CD4-positive, alpha-beta T cell (primary cell): ENCODE measurements at regions not wholly inside any gene's neighbourhood (a gene's known extent, or its start where the extent isn't known, plus 50 kb on each side); places are given as distances from the start of the nearest gene placed in this dataset.
"Not testable (repeated sequence)": the region's sequence is repeated elsewhere in the genome, so short reads cannot be mapped to it uniquely, and the experiment has no call there.

Source experiments
- ATAC-seq: fragments of 200-7000 bp; cut with Tn5 transposase; one replicate; pipeline ENCODE4 v1.10.0; 2022; ENCODE audit warnings: mild to moderate bottlenecking; ENCODE audit not compliant: poor library complexity
- CTCF ChIA-PET: fragments of 350-600 bp; sonication (Branson Sonifier 250); formaldehyde crosslinking; loops from one replicate; lab custom pipeline; 2021; ENCODE audit warnings: antibody characterized with exemption, inconsistent platforms; lab: Charles Lee
- POLR2A ChIA-PET: fragments of 350-600 bp; sonication (Branson Sonifier 250); formaldehyde crosslinking; loops from one replicate; lab custom pipeline; 2021; ENCODE audit warnings: antibody characterized with exemption, inconsistent platforms; lab: Charles Lee
- DNase-seq, 14 experiments: peaks; one replicate each; pipeline ENCODE4 v3.0.0-alpha.2; 2013 to 2020; ENCODE audit warnings: mixed read lengths in 2 of 14
- H3K27ac ChIP-seq, 2 donors: one replicate each; pipeline versions ENCODE4 v1.5.1 to v1.7.0; 2013; ENCODE audit warnings: low read length in 2 of 2, low read depth in 1 of 2, mild to moderate bottlenecking in 1 of 2
- H3K27me3 ChIP-seq, 2 experiments: 1 replicate in 1 of 2; 2 replicates in 1 of 2; pipeline versions ENCODE4 v1.6.1 to v1.7.0; 2013; ENCODE audit warnings: low read length in 2 of 2, control low read depth in 1 of 2, mild to moderate bottlenecking in 1 of 2, moderate library complexity in 1 of 2; ENCODE audit not compliant: insufficient read depth in 2 of 2, control insufficient read depth in 1 of 2
- H3K36me3 ChIP-seq: one replicate; pipeline ENCODE4 v1.6.1; 2013; ENCODE audit warnings: low read length, control low read depth; ENCODE audit not compliant: insufficient read depth
- H3K4me1 ChIP-seq: one replicate; pipeline ENCODE4 v1.6.1; 2013; ENCODE audit warnings: low read length, control low read depth; ENCODE audit not compliant: insufficient read depth
- H3K4me3 ChIP-seq: one replicate; pipeline ENCODE4 v1.5.1; 2013; ENCODE audit warnings: mild to moderate bottlenecking, low read length, moderate library complexity
- H3K9me3 ChIP-seq, 2 experiments: 1 replicate in 1 of 2; 2 replicates in 1 of 2; pipeline versions ENCODE4 v1.6.1 to v1.7.0; 2013; ENCODE audit warnings: low read length in 2 of 2, mild to moderate bottlenecking in 2 of 2, control low read depth in 1 of 2, moderate library complexity in 1 of 2; ENCODE audit not compliant: control insufficient read depth in 1 of 2, insufficient read depth in 1 of 2
- H3K27ac Mint-ChIP-seq: one replicate; pipeline ENCODE4 v1.8.0; 2020; ENCODE audit warnings: mixed read lengths
- H3K27me3 Mint-ChIP-seq: one replicate; pipeline ENCODE4 v1.8.0; 2021; ENCODE audit warnings: mixed read lengths
- H3K36me3 Mint-ChIP-seq: one replicate; pipeline ENCODE4 v1.8.0; 2021; ENCODE audit warnings: low read depth, mixed read lengths
- H3K4me1 Mint-ChIP-seq: one replicate; pipeline ENCODE4 v1.8.0; 2021; ENCODE audit warnings: low read depth, mixed read lengths
- H3K4me3 Mint-ChIP-seq: one replicate; pipeline ENCODE4 v1.8.0; 2020; ENCODE audit warnings: mild to moderate bottlenecking, mixed read lengths
- H3K9me3 Mint-ChIP-seq: one replicate; pipeline ENCODE4 v1.8.0; 2020; ENCODE audit warnings: mixed read lengths
- CTCF ChIP-seq: fragments of 200-600 bp; IDR thresholded peaks from one replicate; pipeline ENCODE4 v1.8.0; 2022; ENCODE audit warnings: antibody characterized with exemption, mild to moderate bottlenecking
- intact Hi-C, 2 experiments: fragments of 100-400 bp; cut with DNase I in 1 of 2; cut with micrococcal nuclease in 1 of 2; formaldehyde crosslinking; loops; one replicate each; pipeline versions ENCODE4 v1.15.1 to v1.9.0; 2023 to 2025; cut with DNase I, micrococcal nuclease

- Histone ChIP-seq H3K27ac (no peak overlapping the region), H3K4me3 (no peak overlapping the region), H3K4me1 (no peaks in the 10 kb centered on the region), H3K9me3 (no peaks in the 10 kb centered on the region), H3K36me3 (no peaks in the 10 kb centered on the region), H3K27me3 (no peaks in the 10 kb centered on the region)
- TF ChIP-seq CTCF: no peak
- no peaks in the 10 kb centered on the region for H3K4me1 Mint-ChIP-seq
- CTCF ChIA-PET: no interaction called here
- H3K27me3 Mint-ChIP-seq: no peaks in the 10 kb centered on the region
- no peaks in the 10 kb centered on the region for H3K36me3 Mint-ChIP-seq
- POLR2A ChIA-PET: no interaction called here
- no peak for ATAC-seq
- H3K27ac Mint-ChIP-seq: no peak overlapping the region
- intact Hi-C loops: no loop called here
- no peak overlapping the region for H3K4me3 Mint-ChIP-seq
- H3K9me3 Mint-ChIP-seq: no peaks in the 10 kb centered on the region
- DNase-seq: no peak
Observed at GRCh38 chr10:21385996-21386585, 139.4 kb downstream of the SKIDA1 start.

DNA sequence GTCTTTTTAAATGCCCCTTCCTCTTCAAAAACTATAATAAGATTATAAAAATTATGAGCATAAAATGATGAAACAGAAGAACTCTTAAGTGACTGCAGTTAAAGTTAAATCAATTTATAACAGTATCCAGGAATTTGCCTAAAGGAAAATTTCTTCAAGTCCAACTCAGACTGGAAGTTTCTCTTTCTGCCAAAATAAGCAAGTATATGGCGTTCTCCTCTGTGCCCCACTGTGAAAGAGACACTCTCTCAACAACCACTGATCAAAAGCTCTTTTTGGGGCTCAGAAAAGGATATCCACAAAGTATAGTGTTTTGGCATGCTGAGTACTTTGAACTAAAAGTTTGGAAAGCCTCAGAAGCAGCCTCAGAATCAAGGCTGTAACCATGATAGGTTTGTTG lies 139.9 kb downstream of the SKIDA1 start:
- POLR2A ChIA-PET: no interaction called here
- TF ChIP-seq CTCF: no peak
- H3K27me3 Mint-ChIP-seq: no peaks in the 10 kb centered on the region
- ATAC-seq (no peak), DNase-seq (no peak)
- intact Hi-C loops: no loop called here
- Histone ChIP-seq H3K9me3 (no peaks in the 10 kb centered on the region), H3K27me3 (no peaks in the 10 kb centered on the region), H3K27ac (no peak overlapping the region), H3K4me3 (no peak overlapping the region), H3K36me3 (no peaks in the 10 kb centered on the region), H3K4me1 (no peaks in the 10 kb centered on the region)
- CTCF ChIA-PET: no interaction called here
- H3K27ac Mint-ChIP-seq: no peak overlapping the region
- no peaks in the 10 kb centered on the region for H3K9me3 Mint-ChIP-seq
- peaks cover 5% of the 10 kb centered on the region for H3K4me1 Mint-ChIP-seq
- H3K36me3 Mint-ChIP-seq: no peaks in the 10 kb centered on the region
- H3K4me3 Mint-ChIP-seq: no peak overlapping the region

DNA sequence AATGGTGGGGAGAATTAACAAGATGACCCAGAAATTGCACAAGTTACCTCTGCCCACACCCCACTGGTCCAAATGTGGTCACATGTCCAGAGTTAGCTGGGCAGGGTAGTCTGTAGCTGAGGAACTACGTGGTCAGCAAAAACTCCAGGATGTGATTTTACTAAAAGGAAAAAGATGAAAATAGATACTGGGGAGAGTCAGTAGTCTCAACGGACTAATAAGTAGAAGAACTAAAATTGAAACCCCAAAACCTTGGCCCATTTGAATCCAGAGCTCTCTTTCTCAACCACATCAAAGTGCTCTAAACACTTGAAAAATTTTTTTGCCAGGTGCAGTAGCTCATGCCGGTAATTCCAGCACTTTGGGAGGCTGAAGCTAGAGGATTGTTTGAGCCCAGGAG lies 146.3 kb downstream of the SKIDA1 start:
- H3K4me1 Mint-ChIP-seq: peaks cover 10% of the 10 kb centered on the region
- no peaks in the 10 kb centered on the region for H3K36me3 Mint-ChIP-seq
- Histone ChIP-seq H3K27me3 (no peaks in the 10 kb centered on the region), H3K4me1 (no peaks in the 10 kb centered on the region), H3K4me3 (no peak overlapping the region), H3K36me3 (no peaks in the 10 kb centered on the region), H3K9me3 (no peaks in the 10 kb centered on the region), H3K27ac (no peak overlapping the region)
- no peak overlapping the region for H3K27ac Mint-ChIP-seq
- TF ChIP-seq CTCF: no peak
- DNase-seq: no peak
- no peaks in the 10 kb centered on the region for H3K9me3 Mint-ChIP-seq
- ChIA-PET CTCF (no interaction called here), POLR2A (no interaction called here)
- H3K4me3 Mint-ChIP-seq: no peak overlapping the region
- intact Hi-C loops: no loop called here
- H3K27me3 Mint-ChIP-seq: no peaks in the 10 kb centered on the region
- ATAC-seq: no peak

DNA sequence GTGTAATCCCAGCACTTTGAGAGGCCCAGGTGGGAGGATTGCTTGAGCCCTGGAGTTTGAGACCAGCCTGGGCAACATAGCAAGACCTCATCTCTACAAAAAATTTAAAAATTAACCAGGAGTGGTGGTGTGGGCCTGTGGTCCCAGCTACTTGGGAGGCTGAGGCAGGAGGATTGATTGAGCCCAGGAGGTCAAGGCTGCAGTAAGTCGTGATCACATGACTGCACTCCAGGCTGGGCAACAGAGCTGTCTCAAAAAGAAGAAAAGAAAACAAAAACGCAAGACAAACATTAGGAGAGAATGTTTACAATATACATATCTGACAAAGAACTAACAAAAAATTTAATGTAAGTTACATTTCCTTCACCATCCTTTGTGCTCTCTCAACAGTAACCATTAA lies 150.2 kb downstream of the SKIDA1 start:
- ATAC-seq, H3K4me3 ChIP-seq, H3K27me3 ChIP-seq, H3K36me3 ChIP-seq, H3K4me3 Mint-ChIP-seq, CTCF ChIA-PET, DNase-seq, POLR2A ChIA-PET, H3K9me3 ChIP-seq, intact Hi-C loops, H3K9me3 Mint-ChIP-seq, H3K27ac ChIP-seq, H3K27me3 Mint-ChIP-seq, H3K36me3 Mint-ChIP-seq: not testable (repeated sequence)
- peaks cover 11% of the 10 kb centered on the region for H3K4me1 ChIP-seq
- Mint-ChIP-seq H3K4me1 (peaks cover 17% of the 10 kb centered on the region), H3K27ac (peak overlapping the region; percentile 32)

DNA sequence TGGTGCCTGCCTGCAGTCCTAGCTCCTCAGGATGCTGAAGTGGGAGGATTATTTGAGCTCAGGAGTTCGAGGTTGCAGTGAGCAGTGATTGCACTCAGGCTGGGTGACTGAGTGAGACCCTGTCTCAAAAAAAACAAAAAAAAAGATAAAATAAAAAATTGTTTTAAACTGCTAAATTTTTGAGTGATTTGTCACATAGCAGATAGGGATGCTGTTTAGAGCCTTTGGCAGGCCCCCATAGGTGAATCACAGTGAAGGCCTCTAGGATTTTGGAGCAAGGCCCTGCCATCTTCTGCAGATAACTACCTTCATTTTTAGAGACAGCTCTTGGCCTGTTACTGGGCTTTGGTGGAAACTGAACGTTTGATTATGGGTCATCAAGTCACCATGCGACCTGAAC lies 151.6 kb downstream of the SKIDA1 start:
- H3K36me3 Mint-ChIP-seq, H3K4me3 Mint-ChIP-seq, CTCF ChIA-PET, H3K9me3 ChIP-seq, DNase-seq, H3K27me3 Mint-ChIP-seq, H3K27ac ChIP-seq, H3K36me3 ChIP-seq, ATAC-seq, POLR2A ChIA-PET, intact Hi-C loops, H3K9me3 Mint-ChIP-seq, H3K4me3 ChIP-seq, H3K27me3 ChIP-seq: not testable (repeated sequence)
- Mint-ChIP-seq H3K4me1 (peaks cover 11% of the 10 kb centered on the region), H3K27ac (peak overlapping the region; percentile 32)
- peaks cover 11% of the 10 kb centered on the region for H3K4me1 ChIP-seq
